ENCODE measurements at regions not wholly inside any gene's neighbourhood (a gene's known extent, or its start where the extent isn't known, plus 50 kb on each side); places are given as distances from the start of the nearest gene placed in this dataset.

GRCh38 chrX:39927380-39927779 lies 170.4 kb downstream of the BCOR start:
- Histone ChIP-seq H3K9me1 (ENCODE audit: control insufficient read depth, extremely low read depth, insufficient read depth, low read length) (no peaks in the 10 kb centered on the region), H3K9me3 (ENCODE audit: control insufficient read depth, low read depth, low read length) (no peaks in the 10 kb centered on the region), H2AFZ (ENCODE audit: control insufficient read depth, low read length) (no peak overlapping the region), H3K4me2 (ENCODE audit: control insufficient read depth, extremely low read depth, insufficient read depth, low read depth, low read length) (no peak overlapping the region), H3K9ac (ENCODE audit: control insufficient read depth, extremely low read depth, insufficient read depth, low read length) (no peak overlapping the region), H3K27me3 (ENCODE audit: control insufficient read depth, extremely low read depth, insufficient read depth, low read length) (no peaks in the 10 kb centered on the region), H3K4me3 (ENCODE audit: control insufficient read depth in 2 of 3, extremely low read depth in 1 of 3, insufficient read depth in 2 of 3, low read depth in 1 of 3, low read length in 3 of 3) (no peak overlapping the region), H3K36me3 (ENCODE audit: control insufficient read depth in 2 of 2, extremely low read depth in 1 of 2, insufficient read depth in 2 of 2, low read length in 2 of 2) (no peaks in the 10 kb centered on the region), H3K4me1 (ENCODE audit: control insufficient read depth, extremely low read depth, insufficient read depth, low read length) (peaks cover 7% of the 10 kb centered on the region), H3K27ac (ENCODE audit: control insufficient read depth, insufficient read depth, low read length) (no peak overlapping the region), H4K20me1 (ENCODE audit: control insufficient read depth, extremely low read depth, insufficient read depth, low read length) (no peaks in the 10 kb centered on the region), H3K79me2 (ENCODE audit: control insufficient read depth, insufficient read depth, low read length) (no peaks in the 10 kb centered on the region)
- dilution Hi-C loops (cut with MboI; ENCODE audit: extremely low pct_ligation_motif_present, low sequenced_read_pairs): no loop called here
- FAIRE-seq: no peak
- no peak for DNase-seq (ENCODE audit: low read depth, low spot score)
- no peak for TF ChIP-seq EZH2 (IDR thresholded peaks at IDR 0.05; ENCODE audit: low read length)
- TF ChIP-seq, protein P1, sequence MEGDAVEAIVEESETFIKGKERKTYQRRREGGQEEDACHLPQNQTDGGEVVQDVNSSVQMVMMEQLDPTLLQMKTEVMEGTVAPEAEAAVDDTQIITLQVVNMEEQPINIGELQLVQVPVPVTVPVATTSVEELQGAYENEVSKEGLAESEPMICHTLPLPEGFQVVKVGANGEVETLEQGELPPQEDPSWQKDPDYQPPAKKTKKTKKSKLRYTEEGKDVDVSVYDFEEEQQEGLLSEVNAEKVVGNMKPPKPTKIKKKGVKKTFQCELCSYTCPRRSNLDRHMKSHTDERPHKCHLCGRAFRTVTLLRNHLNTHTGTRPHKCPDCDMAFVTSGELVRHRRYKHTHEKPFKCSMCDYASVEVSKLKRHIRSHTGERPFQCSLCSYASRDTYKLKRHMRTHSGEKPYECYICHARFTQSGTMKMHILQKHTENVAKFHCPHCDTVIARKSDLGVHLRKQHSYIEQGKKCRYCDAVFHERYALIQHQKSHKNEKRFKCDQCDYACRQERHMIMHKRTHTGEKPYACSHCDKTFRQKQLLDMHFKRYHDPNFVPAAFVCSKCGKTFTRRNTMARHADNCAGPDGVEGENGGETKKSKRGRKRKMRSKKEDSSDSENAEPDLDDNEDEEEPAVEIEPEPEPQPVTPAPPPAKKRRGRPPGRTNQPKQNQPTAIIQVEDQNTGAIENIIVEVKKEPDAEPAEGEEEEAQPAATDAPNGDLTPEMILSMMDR (optimal IDR thresholded peaks at IDR 0.05 in 1 of 3, IDR thresholded peaks at IDR 0.05 in 1 of 3, conservative IDR thresholded peaks at IDR 0.05 in 1 of 3; ENCODE audit: extremely low read depth in 1 of 3, insufficient read depth in 2 of 3, low read length in 3 of 3): no peak

- DNase-seq (ENCODE audit: low read depth, low spot score) (no peak), FAIRE-seq (no peak)
- dilution Hi-C loops (cut with MboI; ENCODE audit: extremely low pct_ligation_motif_present, low sequenced_read_pairs): no loop called here
- Histone ChIP-seq H3K79me2 (ENCODE audit: control insufficient read depth, insufficient read depth, low read length) (no peaks in the 10 kb centered on the region), H3K9me3 (ENCODE audit: control insufficient read depth, low read depth, low read length) (no peaks in the 10 kb centered on the region), H3K27ac (ENCODE audit: control insufficient read depth, insufficient read depth, low read length) (no peak overlapping the region), H3K9ac (ENCODE audit: control insufficient read depth, extremely low read depth, insufficient read depth, low read length) (no peak overlapping the region), H3K27me3 (ENCODE audit: control insufficient read depth, extremely low read depth, insufficient read depth, low read length) (no peaks in the 10 kb centered on the region), H3K4me2 (ENCODE audit: control insufficient read depth, extremely low read depth, insufficient read depth, low read depth, low read length) (no peak overlapping the region), H4K20me1 (ENCODE audit: control insufficient read depth, extremely low read depth, insufficient read depth, low read length) (no peaks in the 10 kb centered on the region), H3K4me3 (ENCODE audit: control insufficient read depth in 2 of 3, extremely low read depth in 1 of 3, insufficient read depth in 2 of 3, low read depth in 1 of 3, low read length in 3 of 3) (no peak overlapping the region), H2AFZ (ENCODE audit: control insufficient read depth, low read length) (no peak overlapping the region), H3K36me3 (ENCODE audit: control insufficient read depth in 2 of 2, extremely low read depth in 1 of 2, insufficient read depth in 2 of 2, low read length in 2 of 2) (no peaks in the 10 kb centered on the region), H3K9me1 (ENCODE audit: control insufficient read depth, extremely low read depth, insufficient read depth, low read length) (no peaks in the 10 kb centered on the region), H3K4me1 (ENCODE audit: control insufficient read depth, extremely low read depth, insufficient read depth, low read length) (peaks cover 7% of the 10 kb centered on the region)
- TF ChIP-seq, protein P1 (optimal IDR thresholded peaks at IDR 0.05 in 1 of 3, IDR thresholded peaks at IDR 0.05 in 1 of 3, conservative IDR thresholded peaks at IDR 0.05 in 1 of 3; ENCODE audit: extremely low read depth in 1 of 3, insufficient read depth in 2 of 3, low read length in 3 of 3): no peak
- no peak for TF ChIP-seq EZH2 (IDR thresholded peaks at IDR 0.05; ENCODE audit: low read length)
Measured at GRCh38 chrX:39928704-39929378, 168.9 kb downstream of the BCOR start.

All from keratinocyte (primary cell).